Activated CD4-positive, alpha-beta T cell treated with anti-CD3 and anti-CD28 coated beads for 24 hours (primary cell): ENCODE measurements at regions not wholly inside any gene's neighbourhood (a gene's known extent, or its start where the extent isn't known, plus 50 kb on each side); places are given as distances from the start of the nearest gene placed in this dataset.

Experiments used
- DNase-seq, 2 donors: peaks; one replicate each; pipeline ENCODE4 v3.0.0-alpha.2; 2020; ENCODE audit warnings: low read depth in 2 of 2

DNA sequence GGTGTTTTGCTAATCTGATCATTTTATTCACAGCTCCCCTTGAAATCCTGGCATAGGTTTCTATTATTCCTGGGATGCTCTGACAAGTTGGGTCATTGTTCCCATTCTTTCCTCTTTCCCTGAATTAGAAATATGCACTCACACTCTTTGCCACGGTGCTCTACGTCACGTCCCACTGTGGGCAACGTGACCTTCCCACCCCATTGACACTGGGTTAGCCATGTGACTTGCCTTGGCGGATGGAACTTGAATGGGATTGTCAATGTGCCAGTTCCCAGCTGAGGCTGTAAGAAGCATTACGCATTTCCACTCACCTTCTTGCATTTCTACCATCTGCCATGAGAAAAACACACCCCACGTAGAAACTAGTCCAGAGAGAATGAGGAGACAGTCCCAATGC lies 492.4 kb downstream of the SHISA9 start:
- DNase-seq = no peak

DNA sequence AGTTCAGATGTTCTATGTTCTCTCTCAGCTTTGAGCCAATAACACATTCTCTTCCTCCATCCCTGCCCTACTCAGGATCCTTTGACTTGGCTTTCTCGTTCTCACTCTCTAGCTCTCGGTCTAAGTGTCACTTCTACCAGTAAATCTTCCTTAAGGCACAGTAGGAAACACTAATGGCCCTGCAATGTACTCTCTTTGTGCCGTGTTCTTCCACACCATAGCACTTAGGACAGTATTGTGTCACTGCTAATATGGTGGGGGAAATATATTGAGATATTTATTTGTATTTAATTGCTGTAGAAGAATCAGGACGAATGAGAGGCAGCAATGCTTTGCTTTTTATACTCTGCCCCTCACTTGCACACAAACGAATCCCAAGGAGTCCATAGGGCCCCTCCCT lies 493.1 kb downstream of the SHISA9 start:
- no peak for DNase-seq

DNA sequence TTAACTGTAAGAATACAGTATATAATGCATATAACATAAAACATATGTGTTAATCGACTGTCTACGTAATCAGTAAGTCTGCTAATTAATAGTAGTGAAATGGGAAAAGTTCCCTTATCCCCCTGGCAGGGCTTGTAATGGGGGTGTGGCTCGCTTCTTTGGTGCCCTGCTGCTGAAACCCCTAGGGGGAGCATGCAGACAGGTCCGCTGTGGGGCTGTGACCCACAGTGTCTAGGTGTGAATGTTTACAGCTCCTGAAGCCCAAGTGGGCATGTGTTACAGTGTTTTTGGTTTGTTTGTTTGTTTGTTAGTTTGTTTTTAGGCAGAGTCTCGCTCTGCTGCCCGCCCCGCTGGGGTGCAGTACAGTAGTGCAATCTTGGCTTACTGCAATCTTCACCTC lies 495.7 kb downstream of the SHISA9 start:
- DNase-seq = no peak

DNA sequence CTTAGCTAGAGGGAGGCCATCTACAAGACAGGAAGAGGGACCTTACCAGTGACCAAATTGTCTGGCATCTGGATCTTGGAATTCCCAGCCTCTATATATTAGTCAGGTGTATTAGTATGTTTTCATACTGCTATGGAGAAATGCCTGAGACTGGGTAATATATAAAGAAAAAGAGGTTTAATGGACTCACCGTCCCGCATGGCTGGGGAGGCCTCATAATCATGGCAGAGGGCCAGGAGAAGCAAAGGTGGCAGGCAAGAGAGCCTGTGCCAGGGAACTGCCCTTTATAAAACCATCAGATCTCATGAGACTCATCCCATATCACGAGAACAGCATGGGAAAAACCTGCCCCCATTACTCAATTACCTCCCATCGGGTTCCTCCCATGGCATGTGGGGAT lies 500.2 kb downstream of the SHISA9 start:
- no peak for DNase-seq

DNA sequence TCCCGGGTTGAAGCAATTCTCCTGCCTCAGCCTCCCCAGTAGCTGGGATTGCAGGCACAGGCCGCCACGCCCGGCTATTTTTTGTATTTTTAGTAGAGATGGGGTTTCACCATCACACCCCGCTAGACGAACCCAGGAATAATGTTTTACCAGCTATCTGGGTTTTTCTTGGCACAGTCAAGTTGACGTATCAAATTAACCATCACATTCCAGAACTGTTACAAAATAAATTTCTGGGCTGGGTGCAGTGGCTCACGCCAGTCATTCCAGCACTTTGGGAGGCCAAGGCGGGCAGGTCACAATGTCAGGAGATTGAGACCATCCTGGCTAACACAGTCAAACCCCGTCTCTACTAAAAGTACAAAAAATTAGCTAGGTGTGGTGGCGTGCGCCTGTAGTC lies 501.2 kb downstream of the SHISA9 start:
- no peak for DNase-seq

DNA sequence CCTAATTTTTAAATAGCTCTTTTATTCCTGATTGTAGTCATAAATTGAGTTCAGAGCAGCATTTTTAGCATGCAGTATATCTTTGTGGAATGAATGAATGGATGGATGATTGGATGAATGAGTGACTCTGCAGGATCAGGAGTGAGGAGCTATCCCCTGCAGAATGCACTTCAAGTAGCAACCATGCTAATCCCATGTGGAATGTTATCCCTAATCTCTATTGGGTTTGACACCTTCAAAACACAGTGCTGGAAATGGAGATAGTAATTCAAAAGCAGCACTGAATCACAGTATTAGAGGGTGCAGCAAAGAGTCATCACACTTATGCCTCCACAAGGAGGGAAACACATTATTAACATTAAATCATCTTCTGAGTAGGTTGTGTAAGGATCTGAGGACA lies 501.9 kb downstream of the SHISA9 start:
- DNase-seq = no peak

DNA sequence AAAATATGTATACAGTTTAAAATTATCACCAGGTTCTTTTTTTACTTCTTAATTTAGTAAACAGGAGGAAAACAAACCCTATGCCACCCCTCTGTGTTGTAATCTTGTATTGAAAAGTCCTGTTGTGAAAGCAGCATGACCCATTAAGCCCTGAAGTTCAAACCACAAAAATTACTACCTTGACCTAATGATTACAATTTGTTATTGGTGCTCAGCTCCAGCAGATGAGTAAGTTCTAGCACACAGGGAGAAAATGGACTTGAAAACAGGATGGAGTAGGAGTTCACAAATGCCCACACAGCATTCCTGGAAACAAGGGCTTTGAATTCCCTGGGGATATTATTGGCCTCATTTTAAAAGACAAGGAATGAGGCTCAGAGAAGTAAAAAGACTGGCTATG lies 505.8 kb upstream of the ERCC4 start:
- DNase-seq = no peak

DNA sequence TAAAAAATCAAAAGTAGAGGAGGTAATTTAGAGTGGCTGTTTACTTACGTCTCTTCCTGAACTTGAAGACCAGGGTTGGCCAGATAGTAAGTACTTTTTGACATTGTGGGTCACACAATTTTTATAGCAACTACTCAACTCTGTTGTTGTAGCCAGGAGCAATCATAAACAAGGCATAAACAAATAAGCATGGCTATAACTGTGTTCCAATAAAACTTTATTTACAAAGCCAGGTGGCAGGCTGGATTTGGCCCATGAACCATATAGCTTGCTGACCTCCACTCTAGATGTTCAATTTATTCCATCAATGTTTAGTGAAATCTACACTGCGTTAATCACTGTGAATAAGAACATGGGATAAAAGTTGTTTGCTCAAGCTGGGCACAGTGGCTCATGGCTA lies 500.4 kb upstream of the ERCC4 start:
- no peak for DNase-seq

DNA sequence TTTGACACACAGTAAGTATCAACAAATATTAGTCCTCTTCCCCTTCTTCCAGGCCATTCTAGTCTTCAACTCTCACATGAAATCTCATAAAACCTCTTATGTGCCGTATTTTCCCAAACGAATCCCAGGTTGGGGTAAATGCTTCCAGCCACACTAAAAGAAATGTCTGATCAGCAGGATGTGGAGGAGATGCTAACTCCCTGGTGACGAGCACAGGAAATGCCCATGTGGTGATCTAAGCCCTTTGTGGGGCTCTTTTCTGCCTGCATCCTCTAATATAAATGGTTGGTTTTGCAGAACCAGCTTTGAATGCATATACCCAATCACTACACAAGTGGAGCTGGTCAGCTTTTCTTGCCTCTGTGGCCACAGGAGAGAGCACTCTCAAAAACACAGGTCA lies 498.2 kb upstream of the ERCC4 start:
- no peak for DNase-seq

DNA sequence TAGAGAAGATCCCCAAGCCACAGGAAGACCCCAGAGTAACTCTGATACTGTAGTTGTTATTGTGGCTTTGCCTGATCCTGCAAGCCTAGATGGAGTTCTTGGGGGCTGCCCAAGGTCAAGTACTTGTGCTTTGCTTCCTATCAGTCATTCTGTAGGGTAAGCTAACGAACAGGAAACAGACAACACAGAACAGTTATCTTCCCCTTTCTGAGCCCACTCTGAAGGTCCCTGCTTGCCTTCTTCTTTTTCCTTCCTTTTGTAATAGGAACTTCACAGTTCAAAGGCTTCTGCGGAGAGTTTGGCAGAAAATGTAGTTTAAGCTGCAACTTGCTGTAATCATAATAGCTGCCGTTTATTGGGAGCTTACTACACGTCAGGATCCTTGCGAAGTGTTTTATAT lies 494.1 kb upstream of the ERCC4 start:
- no peak for DNase-seq

DNA sequence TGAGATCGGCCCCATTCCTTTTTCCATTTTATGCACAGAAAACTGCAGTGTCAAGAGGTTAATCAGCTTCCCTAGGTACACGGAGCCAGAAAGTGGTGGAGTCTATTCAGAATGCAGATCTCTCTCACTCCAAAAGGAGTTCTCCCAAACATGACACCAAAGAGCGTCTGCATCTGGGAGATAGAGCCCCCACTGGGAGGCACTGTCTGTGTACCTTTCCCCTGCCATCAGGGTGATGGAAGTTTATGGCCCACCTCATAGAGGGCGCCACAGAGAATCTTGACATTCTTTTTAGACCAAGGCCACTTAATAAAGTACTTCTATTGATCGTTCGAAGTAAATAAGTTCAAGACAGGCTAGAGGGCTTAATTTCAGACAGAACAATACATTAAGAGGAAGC lies 493.7 kb upstream of the ERCC4 start:
- no peak for DNase-seq

DNA sequence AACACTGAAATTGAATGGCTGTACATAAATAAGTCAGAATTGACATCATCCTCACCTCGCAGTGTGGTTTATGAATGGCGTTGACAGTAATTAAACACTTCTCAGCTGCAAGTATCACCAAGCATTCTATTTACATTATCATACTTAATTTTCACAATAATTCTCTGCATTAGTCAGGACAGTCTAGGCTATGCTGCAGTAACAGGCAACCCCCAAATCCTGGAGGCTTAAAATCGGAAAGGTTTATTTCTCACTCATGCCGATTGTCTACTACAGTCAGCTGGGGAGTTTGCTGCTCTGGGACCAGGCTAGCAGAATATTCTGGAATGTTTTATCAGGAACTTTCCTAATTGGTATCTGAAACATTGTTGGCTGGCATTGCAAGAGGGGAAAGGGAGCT lies 493.2 kb upstream of the ERCC4 start:
- DNase-seq = no peak

DNA sequence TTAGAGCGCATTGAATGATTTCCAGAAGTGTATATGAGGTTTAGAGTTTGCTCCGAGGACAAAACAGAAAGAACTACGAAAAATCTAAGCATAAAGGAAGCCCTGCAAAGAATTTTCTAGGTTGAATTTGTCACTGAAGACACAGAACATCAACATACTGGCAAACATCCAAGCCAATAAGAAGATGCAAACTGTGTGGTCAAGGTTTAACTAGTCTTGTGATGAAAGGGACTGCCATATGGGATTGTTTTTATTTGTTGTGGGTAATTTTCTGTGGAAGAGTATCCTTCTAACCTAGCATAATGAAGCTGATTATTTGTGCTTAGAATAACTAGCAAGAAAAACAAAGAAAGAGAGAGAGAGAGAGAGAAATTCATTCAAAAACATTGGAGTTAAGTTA lies 492.0 kb upstream of the ERCC4 start:
- DNase-seq = no peak

DNA sequence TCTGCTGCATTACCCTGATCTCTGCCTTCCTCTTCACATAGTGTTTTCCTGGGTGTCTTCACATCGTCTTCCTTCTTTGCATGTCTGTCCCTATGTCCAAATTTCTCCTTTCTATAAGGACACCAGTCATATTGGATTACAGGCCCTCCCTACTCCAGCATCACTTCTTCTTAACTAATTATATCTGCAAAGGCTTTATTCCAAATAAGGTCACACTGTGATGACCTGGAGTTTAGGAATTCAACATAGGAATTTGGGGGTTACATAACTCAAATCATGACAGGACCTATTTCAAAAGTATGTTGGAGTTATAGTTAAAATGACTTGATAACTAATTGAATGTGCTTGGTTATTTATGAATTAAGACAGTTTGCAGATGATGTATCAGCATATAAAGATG lies 490.5 kb upstream of the ERCC4 start:
- DNase-seq = no peak

DNA sequence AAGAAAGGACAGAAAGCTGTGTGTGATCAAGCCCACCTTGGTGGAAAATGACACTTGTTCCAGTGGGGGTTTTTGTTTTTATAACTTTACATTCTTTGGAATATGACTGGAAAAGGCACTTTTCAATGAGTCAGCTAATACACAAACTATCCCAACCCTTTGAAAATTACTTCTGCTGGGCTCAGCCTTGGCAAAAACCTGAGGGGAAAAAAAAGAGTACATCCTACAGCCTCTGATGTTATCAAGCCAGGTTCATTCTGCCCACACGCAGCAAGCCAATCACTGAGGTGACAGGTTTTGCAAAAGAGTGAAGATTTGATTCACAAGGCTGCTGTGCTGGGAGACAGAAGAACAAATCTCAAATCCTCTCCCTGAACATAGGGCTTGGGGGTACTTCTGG lies 484.5 kb upstream of the ERCC4 start:
- no peak for DNase-seq

DNA sequence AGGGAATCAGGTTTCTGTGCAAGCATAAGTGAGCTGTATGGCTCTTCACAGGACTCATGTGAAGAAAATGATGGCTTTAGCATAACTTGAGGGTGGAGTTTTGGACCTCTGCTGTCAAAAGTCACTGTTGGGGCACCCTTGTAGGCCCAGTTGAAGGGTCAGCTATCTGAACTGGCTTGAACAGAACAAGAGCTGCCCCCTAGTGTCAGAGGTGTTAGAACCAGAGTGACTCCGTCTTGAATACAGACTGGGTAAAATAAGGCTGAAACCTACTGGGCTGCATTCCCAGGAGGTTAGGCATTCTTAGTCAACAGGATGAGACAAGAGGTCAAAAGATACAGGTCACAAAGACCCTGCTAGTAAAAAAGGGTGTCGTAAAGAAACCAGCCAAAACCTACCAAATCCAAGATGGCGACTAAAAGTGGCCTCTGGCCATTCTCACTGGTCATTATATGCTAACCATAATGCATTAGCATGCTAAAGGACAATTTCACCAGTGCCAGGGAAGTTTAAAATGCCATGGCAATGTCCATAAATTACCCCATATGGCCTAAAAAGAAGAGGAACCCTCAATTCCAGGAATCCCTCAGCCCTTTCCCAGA lies 484.0 kb upstream of the ERCC4 start:
- DNase-seq = no peak

DNA sequence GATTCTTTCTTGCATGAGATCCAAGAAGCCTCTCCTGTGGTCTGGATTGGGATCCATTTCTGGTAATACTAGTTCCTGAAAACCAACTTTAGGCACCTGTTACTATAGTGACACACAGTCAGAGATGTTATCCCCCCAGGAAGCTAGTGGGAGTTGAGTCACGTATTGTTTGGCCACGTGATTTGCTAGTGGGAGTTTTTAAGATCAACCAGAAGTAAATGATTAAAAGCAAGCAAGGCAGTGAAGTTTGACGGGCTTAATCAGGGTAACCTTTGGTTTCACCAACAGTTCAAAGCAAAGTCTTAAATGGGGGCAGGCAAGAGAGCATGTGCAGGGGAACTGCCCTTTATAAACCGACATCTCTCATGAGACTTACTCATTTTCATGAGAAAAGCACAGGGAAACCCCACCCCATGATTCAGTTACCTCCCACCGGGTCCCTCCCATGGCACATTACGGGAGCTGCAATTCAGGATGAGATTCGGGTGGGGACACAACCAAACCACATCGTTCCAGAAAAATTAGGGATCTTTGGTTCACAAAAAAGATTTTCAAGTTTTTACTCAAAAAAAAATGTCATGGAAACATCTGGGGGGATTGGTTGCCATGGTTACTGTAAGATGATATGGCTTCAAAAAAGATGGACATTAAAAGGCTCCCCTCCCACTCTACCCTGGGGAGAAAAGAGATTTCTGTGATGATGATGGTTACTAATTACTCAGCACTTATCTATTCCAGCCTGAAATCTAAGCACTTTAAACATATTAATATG lies 483.1 kb upstream of the ERCC4 start:
- DNase-seq = no peak

DNA sequence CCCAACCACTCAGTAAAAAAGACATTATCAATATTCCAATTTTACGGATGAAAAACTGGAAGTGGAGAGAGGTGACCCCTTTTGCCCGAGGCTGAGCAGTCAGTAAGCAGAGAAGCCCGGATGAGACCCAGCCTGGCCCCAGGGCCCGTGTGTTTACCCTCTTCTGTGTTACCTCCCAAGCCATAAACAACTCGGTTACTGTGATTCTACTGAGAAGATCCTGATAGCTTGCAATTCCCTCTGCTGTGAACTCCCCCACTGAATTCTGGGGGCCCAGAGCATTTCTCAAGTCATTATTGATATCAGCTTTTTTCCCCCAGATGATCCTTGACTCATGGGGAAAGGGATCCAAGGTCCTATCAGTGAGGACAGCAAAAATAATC lies 482.6 kb upstream of the ERCC4 start:
- no peak for DNase-seq

DNA sequence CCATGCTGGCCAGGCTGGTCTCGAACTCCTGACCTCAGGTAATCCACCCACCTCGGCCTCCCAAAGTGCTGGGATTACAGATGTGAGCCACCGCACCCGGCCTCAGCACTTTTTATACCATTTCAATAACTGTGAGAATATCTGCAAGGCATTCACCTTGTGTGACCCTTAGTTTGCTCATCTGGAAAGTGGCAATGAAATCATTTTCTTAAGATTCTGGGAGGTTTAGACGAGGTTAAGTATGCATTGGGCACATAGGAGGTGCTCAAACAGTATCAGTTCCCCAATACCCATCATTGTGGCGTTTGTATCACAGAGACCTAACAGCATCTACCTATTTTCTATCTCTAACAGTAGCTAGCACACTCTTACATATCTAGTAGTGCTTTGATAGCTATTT lies 481.9 kb upstream of the ERCC4 start:
- DNase-seq = no peak

DNA sequence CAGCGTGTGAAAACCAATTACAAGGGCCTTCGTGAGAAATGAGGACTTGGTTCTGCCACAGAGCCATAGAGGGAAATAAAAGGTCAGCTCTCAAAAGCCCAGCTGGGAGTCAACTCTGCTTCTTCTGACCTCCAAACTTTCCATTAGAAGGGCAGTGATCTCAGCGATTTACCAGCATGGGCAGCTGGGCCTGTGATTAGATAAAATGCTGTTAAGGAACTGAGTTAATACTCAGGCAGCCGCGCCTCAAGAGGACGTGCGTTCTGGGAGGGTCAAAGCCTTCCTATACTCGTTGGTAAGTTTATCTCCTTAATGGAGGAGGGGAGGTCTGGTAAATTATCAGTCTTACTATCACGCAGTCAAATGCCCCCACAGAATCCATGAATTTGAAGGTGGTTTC lies 480.2 kb upstream of the ERCC4 start:
- DNase-seq = no peak

DNA sequence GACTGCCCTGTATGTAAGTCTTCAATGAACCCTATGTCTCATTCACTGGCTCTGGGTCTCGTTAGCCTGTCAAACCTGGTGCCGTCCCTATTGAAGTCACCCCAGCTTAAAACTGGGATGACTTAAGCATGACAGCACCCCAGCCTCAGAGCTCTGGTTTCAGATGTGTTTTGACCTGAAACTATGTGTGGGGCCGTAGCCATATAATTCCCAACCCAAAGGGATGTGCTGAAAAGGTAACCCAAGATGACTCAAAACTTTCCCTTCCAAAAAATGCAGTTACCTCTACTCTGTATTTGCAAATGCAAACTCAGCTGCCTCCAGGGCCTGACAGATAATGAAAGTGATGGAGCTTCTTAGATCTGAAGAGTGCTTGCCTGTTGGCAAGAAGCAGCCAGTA lies 478.3 kb upstream of the ERCC4 start:
- no peak for DNase-seq

DNA sequence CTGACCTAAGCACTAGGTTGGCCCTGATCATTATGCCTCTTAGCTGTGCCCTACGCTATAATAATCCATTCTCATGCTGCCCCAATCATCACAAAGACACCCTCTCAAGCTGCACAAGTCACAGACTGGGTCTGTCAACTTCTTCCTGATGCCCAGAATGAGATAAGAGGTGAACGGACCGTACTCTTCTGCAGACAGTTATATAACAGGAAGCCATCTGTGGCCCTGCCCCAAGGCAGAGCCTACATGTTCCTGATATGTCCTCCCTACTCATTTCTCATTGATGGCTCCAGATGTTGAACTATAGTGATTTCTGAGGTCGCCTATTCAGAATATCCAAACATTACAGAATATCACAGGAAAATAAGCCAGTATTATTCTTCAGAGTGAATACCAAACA lies 471.6 kb upstream of the ERCC4 start:
- no peak for DNase-seq

DNA sequence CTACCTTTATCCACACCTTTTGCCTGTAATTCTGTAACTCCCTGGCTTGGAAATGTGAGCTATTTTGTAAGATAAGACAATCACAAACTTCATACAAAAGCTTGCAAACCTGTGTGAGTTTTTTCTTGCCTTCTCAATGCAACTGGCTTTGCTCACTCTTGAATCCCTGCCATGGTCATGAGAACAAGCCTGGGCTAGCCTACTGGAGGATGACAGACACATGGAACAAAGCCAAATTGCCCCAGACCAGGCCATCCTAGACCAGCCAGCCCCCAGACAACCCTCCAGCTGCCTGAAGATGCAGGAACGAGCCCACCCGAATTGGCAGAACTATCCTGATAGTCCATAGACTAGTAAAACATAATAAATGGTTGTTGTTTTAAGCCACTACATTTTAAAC lies 466.6 kb upstream of the ERCC4 start:
- DNase-seq = no peak

DNA sequence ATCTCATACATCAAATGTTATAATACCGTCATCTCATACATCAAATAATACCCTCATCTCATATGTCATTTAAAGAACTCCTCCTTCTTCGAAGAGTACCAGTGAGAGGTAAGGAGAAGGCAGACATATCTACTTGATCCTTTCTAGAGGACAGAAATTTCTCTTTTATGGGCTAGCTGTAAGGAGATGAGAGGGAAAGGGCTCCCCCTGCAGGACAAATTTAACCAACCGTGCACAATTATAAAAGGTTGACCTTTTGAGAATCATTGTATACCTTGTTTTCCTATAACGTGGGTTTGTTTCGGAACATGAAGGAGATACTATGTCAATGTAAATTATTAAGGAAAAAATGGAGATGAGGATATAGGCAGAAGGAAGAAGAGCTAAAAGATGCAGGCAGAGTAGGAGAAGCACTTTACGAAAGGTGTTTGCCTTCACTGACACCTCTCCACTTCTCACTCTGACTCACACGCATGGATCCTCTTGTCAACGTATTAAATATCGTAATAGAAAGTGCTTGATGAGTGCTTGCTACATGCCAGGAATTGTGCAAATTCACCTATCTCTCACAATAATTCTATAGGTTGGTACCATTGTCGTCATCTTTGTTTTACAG lies 465.9 kb upstream of the ERCC4 start:
- DNase-seq = peak in 1 of 2 donors; percentile 5
